DMS153 treated with DMSO at 0.1 percent for 48 hours (cell line): ENCODE measurements at regions not wholly inside any gene's neighbourhood (a gene's known extent, or its start where the extent isn't known, plus 50 kb on each side); places are given as distances from the start of the nearest gene placed in this dataset.

Experiments used
- DNase-seq: peaks from one replicate; lab custom pipeline; 2025; ENCODE audit not compliant: unreplicated experiment; lab: John Stamatoyannopoulos, UW

GRCh38 chr18:6648581-6648980, 80.9 kb upstream of the ARHGAP28 start:
- no peak for DNase-seq

DNA sequence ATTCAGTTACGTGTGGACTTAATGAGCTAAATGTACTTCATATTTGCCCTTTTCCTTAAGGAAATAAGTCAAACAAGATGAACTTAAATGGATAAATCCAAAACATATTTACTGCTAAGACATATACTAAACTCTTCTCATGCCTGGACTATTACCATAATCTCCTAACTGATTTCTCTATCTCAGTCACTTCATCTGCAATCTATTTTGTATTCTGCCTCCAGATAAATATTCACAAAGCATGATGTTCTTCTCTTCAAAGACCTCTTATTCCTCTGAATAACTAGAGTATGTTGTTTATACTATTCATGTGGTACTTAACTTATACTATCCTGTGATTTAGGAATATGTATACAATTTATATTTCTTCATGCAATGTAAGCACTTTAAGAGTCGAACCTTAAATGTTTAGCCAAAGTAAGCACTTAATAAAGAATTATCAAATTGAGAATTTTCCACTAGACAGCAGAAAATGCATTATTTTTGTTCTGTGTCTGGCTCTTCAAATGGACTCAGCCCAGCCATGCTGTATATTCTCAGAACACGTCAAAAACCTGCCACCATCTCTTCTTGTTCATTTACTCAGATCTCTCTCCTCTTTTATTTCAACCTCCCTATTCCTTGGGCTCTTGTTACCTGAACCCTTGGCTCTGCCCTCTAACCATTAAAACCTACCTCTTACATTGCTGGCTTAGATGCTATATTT, 79.9 kb upstream of the ARHGAP28 start:
- DNase-seq: no peak

- DNase-seq: no peak
These were observed 79.4 kb upstream of the ARHGAP28 start for GRCh38 chr18:6650127-6650507.

GRCh38 chr18:6650747-6651146, 78.8 kb upstream of the ARHGAP28 start:
- DNase-seq: no peak

- no peak for DNase-seq
These were observed 77.4 kb upstream of the ARHGAP28 start for GRCh38 chr18:6652098-6652497.

DNA sequence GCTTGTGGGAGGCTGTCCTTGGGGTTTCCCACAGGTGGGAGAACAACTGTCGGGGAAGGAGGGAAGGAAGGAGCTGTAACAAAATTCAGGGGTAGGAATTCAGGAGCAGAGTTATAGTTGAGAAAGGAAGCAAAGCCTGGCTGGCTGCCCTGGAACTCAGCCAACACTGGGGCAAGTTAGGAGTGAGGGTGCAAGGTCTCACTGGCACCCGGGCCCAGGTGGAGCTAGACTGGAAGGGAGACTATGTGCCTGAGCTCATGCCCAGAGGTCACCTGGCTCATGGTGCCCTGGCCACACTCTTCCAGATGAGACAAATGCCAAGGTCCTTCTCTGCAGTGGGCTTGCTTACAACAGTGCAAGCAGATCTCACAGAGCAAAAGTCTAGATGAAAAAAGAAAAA, 75.6 kb upstream of the ARHGAP28 start:
- DNase-seq: no peak

DNA sequence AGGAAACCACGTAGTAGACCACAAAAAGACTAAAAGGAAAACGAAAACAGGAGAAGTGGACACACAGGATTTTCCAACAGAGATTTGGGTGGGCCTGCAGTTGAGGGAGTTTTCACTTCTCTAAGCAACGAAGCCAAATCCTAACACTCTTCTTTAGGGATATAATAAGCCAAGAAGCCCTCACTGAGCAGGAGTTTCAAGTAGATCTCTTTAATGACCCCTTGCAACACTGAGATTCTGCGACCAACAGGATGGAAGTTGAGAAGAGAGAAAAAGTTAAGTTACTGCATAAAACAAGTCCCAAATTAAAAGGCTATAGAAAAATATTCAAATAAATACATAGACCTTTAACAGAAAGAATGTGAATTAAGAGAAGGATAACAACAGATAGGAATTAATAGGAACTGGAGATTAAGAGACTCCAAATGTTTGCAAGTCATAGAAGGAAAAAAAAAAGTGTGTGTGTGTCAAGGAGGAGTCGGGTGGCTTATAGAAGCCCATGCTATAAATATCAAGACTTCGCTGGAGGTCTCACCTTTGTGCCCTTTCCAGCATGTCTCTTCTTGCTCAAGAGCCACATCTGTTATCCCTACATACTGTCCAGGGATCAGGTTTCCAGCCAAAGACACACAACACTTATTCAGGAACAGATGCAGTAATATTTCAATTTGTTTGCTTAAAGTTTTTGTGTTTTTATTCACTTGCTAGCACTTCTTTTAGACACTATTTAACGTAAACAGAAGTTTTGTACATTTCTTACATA, 69.4 kb upstream of the ARHGAP28 start:
- DNase-seq: no peak

DNA sequence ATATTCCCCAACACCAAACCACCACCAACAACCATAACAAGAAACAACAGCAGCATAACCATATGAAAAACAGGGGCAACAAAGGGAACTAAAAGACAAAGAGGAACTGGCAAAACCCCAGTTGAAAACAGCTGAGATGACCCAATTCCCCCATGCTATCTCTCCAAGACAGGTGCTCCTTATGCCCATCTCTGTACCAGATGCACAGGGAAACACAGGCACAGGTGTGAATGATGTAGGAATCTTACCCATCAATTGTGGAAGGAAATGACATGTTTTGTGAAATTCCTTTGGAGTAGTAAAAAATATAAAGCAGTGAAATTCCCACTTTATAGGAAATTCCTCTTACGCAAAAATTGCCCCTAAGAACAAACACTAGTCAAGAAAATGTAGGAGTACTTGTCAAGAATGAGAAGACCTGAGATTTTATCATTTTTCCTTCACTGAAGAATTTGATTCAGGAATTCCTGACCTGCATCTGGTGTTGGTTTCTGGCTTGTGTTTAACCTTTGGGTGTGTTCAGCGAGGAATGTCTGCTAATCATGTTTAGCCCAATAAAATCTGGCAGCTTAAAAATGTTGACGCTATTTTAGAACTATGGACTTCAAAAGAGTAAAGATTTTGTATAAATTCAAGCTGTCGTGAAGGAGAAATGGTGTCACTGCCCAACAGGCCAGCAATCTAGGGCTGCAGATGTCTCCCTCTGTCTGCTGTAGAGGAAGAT, 67.7 kb upstream of the ARHGAP28 start:
- DNase-seq: no peak

DNA sequence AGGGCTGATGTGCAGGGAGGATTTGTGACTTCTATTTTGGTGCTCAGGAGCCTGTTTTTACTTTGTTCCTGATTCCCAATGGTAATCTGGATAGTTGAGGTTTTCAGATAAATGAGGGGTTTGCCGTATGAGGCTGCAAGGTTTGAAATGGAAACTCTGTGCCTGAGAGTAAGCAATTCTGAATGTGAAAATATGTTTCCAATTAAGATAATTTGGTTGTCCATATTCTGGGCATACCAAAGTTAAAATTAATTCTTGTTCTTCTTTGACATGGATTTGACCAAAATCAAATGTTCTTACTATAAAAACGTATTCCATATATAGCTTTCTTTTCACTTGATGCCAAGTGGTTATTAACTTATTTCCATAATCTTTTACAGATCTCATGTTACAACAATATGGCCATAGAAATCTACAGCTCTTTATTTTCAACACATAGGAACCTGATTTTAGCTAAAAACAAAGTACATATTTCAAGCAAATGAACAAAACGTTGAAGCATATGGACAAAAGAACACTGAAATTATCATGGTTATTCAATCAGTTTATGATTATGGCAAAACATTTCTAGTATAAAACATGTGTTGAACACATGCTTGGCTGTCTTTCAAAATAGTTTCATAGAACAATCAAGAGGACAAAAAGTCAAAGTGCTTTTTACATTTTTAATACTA, 63.4 kb upstream of the ARHGAP28 start:
- no peak for DNase-seq

GRCh38 chr18:6668836-6669235, 60.7 kb upstream of the ARHGAP28 start:
- no peak for DNase-seq

- no peak for DNase-seq
These were observed 56.7 kb upstream of the ARHGAP28 start for GRCh38 chr18:6672821-6673308.

DNA sequence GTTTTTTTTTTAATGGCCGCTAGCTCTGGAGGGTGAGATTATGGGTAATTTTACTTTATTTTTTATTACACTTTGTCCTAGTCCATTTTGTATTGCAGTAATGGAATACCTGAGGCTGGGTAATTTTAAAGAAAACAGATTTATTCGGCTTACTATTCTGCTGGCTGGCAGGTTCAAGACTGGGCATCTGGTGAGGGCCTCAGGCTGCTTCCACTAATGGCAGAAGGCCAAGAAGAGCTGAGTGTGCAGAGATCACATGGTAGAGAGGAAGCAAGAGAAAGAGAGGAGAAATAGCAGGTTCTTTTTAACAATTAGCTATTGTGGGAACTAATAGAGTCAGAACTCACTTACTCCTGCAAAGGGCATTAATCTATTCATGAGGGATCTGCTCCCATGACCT, 52.4 kb upstream of the ARHGAP28 start:
- DNase-seq: no peak

DNA sequence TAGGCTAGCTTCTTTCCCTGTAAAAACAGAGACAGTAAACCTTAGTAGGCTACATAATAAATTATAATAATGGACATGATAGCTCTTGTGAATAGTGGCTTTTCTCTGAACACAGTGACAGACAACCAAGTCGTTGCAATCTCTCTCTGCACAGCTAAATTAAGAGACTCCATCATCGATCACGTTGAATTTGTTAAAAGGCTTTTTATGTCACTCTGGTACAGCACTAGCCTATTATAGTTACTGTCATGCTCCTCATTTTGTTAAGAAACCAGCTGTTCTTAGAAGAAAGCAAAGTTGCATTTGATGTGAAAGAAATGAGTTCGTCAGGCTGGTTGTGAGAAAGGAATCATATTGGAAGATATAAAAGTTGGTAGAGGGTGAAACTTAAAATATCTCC, 50.3 kb upstream of the ARHGAP28 start:
- no peak for DNase-seq
